HepG2 (cell line): ENCODE measurements at regions not wholly inside any gene's neighbourhood (a gene's known extent, or its start where the extent isn't known, plus 50 kb on each side); places are given as distances from the start of the nearest gene placed in this dataset.

ENCODE experiments used
- CEBPG ChIP-seq: IDR thresholded peaks from 2 replicates; pipeline ENCODE4 v1.6.1; 2016
- EZH2 ChIP-seq: conservative IDR thresholded peaks from 2 replicates; pipeline ENCODE4 v1.6.1; 2012; ENCODE audit warnings: mild to moderate bottlenecking, low read depth, low read length, moderate library complexity
- JARID2 ChIP-seq: sonication (generic); formaldehyde crosslinking; IDR thresholded peaks from 2 replicates; pipeline ENCODE4 v1.8.1; 2023; ENCODE audit warnings: missing genetic modification reagents, inconsistent platforms; ENCODE audit not compliant: insufficient replicate concordance
- NKX3-1 ChIP-seq: sonication (generic); formaldehyde crosslinking; IDR thresholded peaks from 2 replicates; pipeline ENCODE4 v1.5.0; 2020; ENCODE audit warnings: missing genetic modification reagents
- NR2C2 ChIP-seq: sonication (generic); formaldehyde crosslinking; IDR thresholded peaks from 2 replicates; pipeline ENCODE4 v1.4.0; 2020; ENCODE audit warnings: missing genetic modification reagents, mild to moderate bottlenecking, moderate library complexity, borderline replicate concordance
- SALL2 ChIP-seq: sonication (generic); formaldehyde crosslinking; IDR thresholded peaks from 2 replicates; pipeline ENCODE4 v1.8.1; 2023; ENCODE audit warnings: mild to moderate bottlenecking, missing genetic modification reagents, inconsistent platforms
- ZNF510 ChIP-seq: sonication (generic); formaldehyde crosslinking; IDR thresholded peaks from 2 replicates; pipeline ENCODE4 v1.4.0; 2020; ENCODE audit warnings: low read depth, mild to moderate bottlenecking, missing genetic modification reagents
- ZNF570 ChIP-seq: sonication (generic); formaldehyde crosslinking; IDR thresholded peaks from 2 replicates; pipeline ENCODE4 v1.4.0; 2020; ENCODE audit warnings: mild to moderate bottlenecking, missing genetic modification reagents, borderline replicate concordance
- ZNF720 ChIP-seq: sonication (generic); formaldehyde crosslinking; IDR thresholded peaks from 2 replicates; pipeline ENCODE4 v1.4.0; 2020; ENCODE audit warnings: missing genetic modification reagents
- ZSCAN22 ChIP-seq: sonication (generic); formaldehyde crosslinking; IDR thresholded peaks from 2 replicates; pipeline ENCODE4 v1.4.0; 2020; ENCODE audit warnings: mild to moderate bottlenecking, missing genetic modification reagents
- TF ChIP-seq, protein P1 (sequence below): sonication (generic); formaldehyde crosslinking; IDR thresholded peaks from 2 replicates; pipeline ENCODE4 v1.5.0; 2020; ENCODE audit warnings: missing genetic modification reagents
- TF ChIP-seq, protein P2 (sequence below): sonication (generic); formaldehyde crosslinking; IDR thresholded peaks from 2 replicates; pipeline ENCODE4 v1.4.0; 2020; ENCODE audit warnings: mild to moderate bottlenecking, missing genetic modification reagents
- TF ChIP-seq, protein P3 (sequence below): sonication (generic); formaldehyde crosslinking; IDR thresholded peaks from 2 replicates; pipeline ENCODE4 v1.8.1; 2023; ENCODE audit warnings: mild to moderate bottlenecking, moderate library complexity, missing genetic modification reagents

DNA sequence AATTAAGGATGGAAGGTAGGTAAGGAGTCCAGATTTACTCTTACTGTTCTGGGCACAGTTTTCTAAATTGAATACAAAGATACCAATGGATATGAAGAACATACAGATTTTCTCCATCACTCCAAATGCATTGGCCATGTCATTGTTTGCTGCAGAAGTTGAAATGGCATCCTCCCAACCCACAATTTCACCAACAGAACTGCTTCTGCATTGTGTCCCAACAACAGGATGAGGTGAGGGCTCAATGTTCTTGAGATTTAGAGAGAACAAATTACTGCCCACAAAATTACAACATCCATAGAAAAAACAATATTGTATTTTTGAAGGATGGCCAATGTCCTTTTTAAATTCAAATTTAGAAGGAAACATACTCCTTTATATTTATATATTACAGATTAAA is 88.9 kb downstream of the NUDT12 start (continued):
- TF ChIP-seq SALL2 (CRISPR knock-in tag), result no peak
- no peak for TF ChIP-seq CEBPG (CRISPR knock-in tag)
- TF ChIP-seq, protein P1, sequence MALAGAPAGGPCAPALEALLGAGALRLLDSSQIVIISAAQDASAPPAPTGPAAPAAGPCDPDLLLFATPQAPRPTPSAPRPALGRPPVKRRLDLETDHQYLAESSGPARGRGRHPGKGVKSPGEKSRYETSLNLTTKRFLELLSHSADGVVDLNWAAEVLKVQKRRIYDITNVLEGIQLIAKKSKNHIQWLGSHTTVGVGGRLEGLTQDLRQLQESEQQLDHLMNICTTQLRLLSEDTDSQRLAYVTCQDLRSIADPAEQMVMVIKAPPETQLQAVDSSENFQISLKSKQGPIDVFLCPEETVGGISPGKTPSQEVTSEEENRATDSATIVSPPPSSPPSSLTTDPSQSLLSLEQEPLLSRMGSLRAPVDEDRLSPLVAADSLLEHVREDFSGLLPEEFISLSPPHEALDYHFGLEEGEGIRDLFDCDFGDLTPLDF (CRISPR knock-in tag), result no peak
- TF ChIP-seq NR2C2 (CRISPR knock-in tag), result no peak
- no peak for TF ChIP-seq ZSCAN22 (CRISPR knock-in tag)
- no peak for TF ChIP-seq NKX3-1
- TF ChIP-seq, protein P2, sequence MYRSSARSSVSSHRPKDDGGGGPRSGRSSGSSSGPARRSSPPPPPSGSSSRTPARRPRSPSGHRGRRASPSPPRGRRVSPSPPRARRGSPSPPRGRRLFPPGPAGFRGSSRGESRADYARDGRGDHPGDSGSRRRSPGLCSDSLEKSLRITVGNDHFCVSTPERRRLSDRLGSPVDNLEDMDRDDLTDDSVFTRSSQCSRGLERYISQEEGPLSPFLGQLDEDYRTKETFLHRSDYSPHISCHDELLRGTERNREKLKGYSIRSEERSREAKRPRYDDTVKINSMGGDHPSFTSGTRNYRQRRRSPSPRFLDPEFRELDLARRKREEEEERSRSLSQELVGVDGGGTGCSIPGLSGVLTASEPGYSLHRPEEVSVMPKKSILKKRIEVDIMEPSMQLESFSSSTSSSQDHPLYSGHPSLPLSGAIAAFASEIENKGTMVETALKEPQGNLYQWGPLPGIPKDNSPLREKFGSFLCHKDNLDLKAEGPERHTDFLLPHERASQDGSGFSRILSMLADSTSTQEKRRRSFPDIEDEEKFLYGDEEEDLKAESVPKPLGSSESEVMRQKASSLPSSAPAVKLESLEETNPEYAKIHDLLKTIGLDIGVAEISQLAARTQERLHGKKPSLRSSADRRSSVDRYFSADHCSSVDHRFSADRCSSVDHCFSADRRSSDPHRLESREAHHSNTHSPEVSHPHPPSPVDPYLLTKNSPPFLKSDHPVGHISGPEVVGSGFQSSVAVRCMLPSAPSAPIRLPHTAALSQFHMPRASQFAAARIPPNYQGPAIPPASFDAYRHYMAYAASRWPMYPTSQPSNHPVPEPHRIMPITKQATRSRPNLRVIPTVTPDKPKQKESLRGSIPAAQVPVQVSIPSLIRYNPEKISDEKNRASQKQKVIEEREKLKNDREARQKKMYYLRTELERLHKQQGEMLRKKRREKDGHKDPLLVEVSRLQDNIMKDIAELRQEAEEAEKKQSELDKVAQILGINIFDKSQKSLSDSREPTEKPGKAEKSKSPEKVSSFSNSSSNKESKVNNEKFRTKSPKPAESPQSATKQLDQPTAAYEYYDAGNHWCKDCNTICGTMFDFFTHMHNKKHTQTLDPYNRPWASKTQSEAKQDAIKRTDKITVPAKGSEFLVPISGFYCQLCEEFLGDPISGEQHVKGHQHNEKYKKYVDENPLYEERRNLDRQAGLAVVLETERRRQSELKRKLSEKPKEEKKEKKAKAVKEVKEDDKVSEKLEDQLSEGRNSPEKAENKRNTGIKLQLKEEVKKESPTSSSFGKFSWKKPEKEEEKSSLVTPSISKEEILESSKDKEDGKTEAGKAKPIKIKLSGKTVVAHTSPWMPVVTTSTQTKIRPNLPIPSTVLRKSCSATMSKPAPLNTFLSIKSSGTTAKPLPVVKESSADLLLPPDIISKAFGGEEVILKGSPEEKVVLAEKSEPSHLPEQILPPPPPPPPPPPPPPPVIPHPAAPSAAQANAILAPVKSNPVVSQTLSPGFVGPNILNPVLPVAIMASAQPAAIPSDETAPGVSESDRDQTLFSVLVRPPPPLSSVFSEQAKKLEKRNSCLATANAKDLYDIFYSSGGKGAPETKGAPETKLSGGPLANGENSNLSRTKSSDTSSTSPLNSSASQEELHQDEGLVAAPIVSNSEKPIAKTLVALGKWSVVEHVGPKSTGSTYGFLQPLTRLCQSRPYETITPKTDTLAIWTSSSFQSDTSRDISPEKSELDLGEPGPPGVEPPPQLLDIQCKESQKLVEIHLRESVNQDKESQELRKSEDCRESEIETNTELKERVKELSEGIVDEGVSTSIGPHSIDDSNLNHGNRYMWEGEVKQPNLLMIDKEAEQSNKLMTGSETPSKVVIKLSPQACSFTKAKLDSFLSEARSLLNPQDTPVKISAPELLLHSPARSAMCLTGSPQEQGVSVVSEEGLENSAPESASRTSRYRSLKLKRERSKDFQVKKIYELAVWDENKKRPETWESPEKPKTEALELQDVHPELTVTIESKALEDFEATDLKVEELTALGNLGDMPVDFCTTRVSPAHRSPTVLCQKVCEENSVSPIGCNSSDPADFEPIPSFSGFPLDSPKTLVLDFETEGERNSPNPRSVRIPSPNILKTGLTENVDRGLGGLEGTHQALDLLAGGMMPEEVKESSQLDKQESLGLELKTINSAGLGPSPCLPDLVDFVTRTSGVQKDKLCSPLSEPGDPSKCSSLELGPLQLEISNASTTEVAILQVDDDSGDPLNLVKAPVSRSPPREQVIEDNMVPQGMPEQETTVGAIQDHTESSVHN, result no peak
- TF ChIP-seq, protein P3, sequence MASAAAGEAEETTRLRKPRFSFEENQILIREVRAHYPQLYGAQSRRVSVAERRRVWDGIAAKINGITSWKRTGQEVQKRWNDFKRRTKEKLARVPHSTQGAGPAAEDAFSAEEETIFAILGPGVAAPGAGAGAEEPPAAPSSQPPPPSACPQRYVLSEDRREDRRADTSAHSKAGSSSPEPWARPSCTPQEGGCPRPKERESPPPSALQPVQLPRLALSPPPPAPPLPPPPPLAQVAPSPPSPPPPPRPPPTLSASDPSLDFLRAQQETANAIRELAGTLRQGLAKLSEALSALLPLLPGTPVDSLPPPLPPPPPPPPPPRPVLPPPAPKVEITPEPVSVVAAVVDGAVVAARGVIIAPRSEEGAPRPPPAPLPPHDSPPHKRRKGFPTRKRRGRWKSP (CRISPR knock-in tag), result no peak
- TF ChIP-seq ZNF510 (CRISPR knock-in tag), result no peak
- TF ChIP-seq JARID2, result no peak
- TF ChIP-seq ZNF570, result no peak
- TF ChIP-seq EZH2, result no peak
- no peak for TF ChIP-seq ZNF720 (CRISPR knock-in tag)
